ENCODE measurements at regions not wholly inside any gene's neighbourhood (a gene's known extent, or its start where the extent isn't known, plus 50 kb on each side); places are given as distances from the start of the nearest gene placed in this dataset.

DNA sequence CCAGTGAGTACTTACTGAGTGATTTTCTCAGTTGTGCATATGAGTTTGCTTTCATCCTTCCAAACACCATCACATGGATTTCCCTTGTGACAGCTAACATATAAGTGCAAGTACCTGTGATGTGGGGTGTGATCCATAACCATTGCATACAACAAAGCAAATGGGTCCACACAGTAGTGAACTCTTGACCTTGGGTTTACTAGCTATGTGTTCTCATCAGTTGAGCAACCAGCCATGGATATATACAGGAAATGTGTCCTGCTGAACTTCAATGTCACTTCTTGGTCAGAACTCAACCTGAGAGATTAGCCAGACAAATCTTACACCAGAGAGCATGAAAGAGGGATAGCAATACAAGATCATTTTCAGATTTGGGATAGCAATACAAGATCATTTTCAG is 420.9 kb upstream of the KCNH7 start:
- DNase-seq, result no peak

DNA sequence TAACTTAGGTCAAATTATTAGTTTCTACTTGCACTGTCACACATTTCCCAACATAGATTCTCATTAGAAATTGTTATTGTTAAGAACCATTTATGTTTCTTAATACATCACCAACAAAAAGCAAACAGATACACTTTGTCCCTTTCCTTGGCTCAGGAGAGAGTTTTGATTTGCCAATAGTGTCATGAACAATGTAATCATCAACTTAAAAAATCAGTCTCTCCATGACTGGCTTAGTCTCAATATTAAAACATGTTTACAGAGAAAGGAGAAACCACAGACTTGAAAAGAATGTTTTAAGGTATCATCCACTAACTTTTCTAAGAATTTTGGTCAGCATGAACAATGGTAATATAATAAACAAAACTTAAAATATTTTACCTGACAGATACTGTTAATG is 416.5 kb upstream of the KCNH7 start:
- no peak for DNase-seq

DNA sequence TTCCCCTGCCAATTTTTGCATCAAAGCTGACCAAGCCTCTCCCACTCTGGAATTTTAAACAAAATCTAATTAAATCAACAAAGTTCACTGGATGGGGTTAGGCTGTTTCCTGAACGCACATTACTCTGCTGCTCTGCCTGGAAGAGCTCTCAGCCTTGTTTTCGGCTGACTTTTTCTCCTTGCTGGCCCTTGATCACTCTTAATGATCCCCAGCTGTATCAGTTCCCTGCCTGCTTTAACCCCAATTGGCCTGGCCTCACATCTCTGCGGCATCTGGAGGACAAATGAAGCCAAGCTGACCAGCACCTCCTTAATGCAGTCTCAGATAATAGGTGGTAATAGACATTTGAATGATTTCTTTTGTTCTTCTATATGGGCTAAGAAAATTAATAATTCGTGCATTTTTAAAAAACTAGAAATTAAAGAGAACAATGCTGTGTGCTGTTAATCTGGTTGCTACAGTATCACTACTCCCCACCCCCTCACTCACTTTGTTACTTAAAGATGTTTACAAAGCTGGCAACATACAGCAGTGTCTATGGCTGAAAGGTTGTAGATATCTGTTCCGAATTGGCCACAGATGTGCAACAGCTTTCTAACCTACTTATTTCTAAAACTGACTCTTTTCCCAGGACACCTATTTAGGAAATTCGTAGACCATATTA is 415.2 kb upstream of the KCNH7 start:
- no peak for DNase-seq

DNA sequence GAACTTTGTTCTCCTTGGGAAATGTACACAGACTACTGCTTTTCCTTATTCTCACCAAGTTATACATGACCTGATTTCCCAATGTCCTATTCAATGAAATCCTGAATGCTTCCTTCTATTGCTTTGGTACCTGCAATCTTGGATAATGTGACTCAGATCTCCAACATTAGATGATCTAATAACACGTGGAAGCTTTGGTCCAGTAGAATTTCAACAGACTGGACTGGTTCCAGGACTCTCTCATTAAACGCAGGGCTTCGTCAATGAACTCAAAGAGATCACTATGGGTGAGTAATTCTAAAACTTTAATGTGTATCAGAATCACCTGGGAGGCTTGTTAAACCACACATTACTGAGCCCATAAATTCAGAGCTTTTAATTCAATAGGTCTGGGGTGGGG is 413.6 kb upstream of the KCNH7 start:
- DNase-seq, result no peak

DNA sequence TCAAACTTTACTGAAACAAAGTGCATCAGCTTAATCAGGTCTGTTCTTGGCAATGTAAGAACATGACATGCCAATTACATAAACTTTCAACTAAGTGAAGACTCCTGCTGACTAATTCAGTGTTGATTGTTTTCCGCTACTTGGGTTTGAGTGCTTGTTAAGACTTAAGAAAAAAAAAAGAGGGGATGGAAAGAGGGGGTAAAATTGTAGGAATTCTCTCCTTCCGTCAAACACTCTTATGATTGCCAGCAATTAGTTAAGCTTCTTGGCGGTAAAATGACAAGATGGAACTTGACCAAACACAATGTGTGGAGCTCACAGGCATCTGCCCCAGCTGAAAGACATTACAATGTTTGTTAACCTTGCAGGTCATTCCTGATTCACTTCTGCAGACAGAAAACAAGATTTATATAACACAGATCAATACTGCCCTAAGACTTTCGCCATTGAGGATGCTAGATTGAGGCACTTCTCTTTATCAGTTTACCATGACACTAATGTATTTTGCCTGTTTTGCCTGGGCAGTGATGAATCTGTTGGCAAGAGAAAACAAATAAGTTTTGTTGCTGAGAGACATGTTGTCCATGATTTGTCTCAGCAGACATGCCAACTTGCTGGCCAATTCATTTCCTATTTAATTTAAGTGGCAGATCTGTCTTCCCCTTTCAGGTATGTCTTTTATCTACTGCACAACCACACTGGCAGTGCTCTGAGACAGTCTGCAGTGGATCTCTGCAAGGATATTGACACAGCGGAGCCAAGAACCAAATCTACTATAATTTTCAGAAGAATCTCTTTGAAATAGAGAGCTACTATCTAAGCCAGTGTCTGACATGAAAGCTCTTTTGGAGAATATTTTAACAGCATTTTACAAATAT is 410.0 kb upstream of the KCNH7 start:
- DNase-seq, result no peak

DNA sequence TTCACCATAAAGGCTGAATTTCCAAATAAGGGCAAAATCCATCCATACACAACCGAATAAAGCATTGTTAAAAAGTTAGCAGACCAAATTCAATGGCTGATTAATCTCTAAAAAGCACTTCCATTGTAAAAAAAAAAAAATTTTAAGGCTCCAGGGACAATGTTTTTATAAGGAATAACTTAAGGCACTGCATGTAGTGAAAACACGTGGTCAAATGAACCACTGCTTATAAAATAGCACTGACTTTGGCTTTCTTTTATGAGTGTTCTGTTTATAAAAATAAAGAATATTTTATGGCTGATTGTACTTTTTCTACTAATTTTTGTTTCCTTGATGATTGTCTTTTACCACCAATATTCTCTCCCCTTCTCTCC is 409.3 kb upstream of the KCNH7 start:
- no peak for DNase-seq

DNA sequence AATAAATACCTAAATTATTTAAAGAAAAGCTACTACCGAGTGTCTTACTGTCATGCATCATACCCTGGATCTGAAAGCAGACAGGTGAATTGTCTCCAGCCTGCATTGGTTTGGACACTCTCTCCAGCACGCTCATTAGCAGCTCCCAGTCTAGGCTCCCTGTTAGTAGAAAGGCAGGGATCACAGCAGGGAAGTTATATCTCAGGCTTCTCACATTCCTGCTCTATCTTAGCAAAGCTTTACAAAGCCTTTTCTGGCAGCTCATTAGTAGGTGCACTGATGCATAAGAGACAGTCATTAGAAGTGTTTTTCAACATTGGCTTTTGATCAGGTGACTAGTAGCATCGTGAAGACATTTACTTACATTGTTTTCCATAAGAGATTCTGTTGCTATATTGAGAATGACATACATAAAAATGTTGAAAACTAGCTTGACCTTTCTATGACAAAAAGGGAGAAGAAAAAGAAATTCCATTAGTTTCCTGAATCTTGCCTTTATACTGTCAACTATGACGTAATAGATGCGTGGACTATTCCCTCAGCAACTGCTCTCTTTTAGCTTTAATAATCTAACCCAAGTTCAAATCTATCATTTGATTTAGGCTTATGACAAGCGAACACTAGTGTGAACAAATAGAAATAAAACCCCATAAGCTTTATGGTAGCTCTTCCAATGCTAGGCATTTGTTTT is 408.7 kb upstream of the KCNH7 start:
- no peak for DNase-seq

DNA sequence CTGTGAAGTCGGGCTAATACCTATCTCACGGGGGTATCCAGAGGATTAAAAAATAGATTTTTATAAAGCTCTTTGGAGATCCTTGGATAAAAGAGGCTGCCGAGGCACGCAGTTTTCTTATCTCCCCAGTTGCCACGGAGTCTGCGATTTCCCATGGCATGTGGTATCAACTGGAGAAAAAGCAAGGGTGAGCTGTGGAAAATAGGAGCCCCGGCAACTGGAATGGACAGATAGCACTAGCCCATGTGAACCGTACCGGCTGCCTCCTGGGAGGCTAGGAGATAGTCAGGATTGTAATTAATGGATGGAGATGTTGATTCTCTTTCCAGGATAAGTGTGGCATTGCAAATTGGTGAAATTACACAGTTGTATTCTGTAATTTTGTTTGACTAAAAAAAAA is 407.6 kb upstream of the KCNH7 start:
- DNase-seq, result no peak

DNA sequence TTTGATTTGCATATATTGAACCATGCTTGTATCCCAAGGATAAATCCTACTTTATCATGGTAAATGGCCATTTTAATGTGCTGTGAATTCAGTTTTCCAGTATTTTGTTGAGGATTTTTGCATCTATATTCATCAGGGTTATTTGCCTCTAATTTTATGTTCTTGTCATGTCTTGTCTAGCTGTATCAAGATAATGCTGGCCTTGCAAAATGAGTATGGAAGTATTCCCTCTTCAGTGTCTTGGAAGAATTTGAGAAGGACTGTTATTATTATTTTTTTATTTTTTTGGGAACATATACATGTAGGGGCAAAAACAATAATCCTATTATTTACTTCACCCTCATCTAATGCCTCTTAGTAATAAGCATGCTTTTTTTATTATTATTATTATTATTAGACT is 398.0 kb upstream of the KCNH7 start:
- no peak for DNase-seq

DNA sequence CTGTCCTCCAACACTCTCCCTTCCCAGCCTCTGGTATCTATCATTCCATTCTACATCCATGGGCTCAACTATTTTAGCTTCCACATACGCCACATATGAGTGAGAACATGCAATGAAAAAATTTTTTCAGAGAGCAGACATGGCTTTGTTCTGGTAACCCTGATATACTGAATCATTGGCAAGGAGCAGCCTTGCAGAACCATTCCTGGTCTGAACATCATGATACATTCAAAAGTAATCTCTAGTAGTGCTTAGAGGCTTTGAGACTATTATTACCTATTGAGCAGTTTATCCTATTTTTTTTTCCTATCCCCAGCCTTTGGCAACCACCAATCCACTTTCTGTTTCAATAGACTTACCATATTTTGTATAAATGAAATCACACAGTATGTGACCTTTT is 393.1 kb upstream of the KCNH7 start:
- DNase-seq, result no peak

DNA sequence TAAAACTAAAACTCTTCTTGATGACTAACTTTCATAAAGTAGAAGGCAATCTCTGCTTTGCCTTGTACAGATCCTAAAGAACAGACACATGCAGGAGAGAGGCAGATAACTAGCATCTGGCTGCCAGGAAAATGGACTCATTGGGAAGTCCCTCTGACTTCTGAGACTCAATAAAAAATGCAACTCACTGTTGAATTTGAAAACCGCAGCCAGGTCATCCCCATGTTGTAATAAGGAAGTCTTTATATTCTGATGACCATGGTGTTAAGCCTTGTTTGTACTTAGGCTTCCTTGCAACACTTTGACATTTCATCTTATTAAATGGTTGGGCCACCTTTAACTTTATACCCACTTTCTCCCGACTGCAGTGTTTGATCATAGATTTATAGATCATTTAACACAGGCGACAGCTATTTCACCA is 375.1 kb upstream of the KCNH7 start:
- DNase-seq, result no peak

DNA sequence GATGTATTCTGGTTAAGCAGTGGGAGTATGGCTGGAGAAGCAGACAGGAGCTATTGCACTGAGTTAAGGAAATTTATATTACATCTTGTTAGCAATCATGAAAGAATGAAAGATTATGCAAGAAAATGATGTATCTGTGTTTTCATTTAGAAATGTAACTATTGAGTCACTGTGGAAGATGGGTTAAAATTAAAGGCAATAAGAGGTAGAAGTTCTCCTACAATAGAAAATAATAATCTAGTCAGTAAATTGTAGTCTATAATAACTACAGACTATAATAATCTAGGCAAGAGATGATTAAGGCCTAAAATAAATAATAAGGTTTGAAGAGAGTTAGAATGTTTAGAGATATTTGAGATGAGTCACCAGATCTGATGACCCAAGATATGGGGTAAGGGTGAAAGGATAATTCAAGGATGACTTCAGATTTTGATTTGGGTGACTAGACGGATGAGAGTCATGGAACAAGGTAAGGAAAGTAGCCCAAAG is 371.9 kb upstream of the KCNH7 start:
- DNase-seq, result no peak

DNA sequence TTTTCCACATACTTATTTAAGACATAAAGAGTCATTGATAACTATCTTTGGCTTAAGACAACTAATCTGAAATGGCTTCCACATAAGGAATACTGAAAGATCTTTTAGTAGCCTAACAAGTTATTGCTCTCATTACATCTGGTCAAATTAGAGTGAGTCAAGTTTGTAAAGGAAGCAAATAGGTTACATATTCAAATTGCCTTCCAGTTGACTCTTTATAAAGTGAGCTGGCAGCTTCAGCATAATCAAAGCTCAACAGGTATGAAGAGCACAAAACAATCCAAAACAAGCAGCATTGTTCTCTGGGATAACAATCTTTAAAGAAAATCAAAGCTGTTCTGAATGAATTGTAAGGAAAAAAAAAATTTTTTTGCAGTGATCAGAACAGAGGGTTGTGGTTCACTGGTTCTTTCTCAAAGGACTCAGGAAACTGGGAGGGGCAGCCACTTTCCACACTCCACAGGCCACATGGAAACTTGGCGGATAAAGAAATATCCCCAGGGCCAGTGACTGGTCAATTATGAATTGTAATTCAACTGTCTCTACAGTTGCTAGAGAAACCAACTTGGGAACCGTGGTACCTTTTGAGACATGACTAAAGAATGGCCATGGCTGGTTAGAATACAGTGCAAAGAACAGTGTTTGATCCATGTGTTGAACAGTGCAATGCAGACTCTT is 369.3 kb upstream of the KCNH7 start:
- no peak for DNase-seq

DNA sequence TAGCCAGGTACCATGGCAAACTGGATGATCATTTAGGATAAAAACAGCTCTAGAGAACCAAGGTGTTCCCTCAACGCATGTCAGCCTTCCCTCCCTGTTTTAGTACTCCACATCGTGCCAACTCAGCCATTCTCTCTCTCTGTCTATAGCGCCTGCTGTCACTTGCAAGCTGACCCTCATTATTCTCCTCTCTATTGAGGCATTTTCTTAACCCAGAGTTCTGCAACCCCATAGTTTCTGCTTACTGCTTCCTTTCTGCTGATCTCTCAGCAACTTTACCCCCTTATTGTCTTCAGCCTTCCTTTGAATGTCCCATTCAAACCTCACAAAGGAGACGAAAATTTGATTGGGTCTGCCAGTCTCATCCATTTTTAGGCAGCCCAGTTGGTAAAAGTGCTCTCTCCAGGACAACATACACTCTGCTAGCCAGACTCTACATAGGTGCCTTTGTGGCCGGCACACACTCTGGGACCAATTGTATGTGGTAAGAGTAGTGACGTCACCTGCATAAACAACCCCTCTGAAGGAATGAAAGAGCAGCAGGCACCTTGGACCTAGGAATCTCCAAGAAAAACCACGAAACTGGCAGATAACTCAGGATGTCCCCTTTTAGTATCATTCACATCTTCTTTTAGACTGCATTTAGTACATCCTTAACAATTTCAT is 367.2 kb upstream of the KCNH7 start:
- no peak for DNase-seq

DNA sequence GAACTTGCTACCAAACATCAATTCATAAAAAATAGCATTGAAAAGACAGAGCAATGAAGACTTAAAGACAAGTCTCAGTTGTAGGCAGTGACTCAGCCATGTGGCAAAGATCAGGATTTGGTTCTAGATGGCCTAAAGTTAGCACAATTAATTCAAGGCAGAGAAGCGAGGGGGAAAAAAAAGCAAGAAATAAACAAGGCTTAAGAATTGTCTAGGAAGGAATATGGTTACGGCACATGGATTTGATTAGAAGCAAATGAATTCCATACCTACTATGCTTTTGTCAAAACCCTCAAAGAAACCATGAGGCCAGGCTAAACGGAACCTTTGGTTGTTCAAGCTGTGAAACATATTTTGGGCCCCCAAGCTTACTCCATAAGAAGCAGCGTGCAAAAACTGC is 362.2 kb upstream of the KCNH7 start:
- no peak for DNase-seq

DNA sequence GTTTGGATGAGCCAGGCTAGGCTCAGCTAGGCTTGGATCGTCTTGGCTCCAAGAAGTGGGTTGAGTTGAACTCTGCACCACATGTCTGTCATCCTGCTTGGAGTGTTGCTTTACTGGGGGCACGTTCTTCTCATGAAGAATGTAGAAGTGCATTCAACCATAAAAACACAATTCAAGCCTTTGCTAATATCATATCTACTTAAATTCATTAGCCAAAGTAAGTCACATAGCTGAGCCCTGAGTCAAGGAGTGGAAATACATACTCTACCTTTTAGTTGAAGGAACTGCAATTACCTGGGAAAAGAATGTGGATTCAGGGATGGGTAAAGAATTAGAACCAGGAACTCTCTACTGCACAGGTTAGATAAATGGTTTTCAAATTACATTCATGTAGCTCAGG is 360.4 kb upstream of the KCNH7 start:
- DNase-seq, result no peak

DNA sequence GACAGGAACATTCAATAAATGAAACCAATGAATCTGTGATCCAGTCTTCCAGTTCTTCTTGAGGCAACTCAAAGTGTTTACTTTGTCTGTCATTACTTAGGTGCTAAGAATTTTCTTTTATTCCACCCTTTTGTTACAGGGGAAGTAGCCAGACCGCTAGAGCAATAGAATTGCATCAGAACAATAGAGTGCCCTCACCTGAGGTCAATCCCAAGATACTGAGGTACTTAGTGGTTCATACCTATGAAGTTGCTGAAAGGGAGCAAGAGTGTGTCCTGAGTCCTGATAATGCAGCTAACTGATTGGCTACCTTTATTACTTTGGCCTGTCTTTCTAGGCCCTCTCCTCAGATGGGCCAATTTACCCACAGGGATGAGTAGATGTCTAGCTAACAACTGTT is 359.4 kb upstream of the KCNH7 start:
- no peak for DNase-seq

DNA sequence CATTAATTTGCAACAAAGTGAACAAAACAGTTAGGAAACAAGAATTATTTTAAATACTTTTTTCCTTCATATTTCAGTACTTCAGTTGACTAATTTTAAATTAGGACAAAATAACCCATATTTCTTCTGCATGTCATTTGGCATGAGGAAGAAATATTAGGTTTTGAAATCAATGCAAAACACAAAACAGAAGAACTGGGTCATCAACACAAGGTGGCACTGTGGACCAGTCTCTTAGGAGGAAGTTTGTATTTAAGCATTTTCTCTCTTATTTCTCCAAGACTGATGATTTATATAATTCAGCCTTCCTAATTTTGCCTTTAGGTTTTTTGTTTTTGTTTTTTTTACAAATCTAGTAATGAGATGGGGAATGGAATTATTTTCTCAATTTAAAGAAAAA is 352.8 kb upstream of the KCNH7 start:
- DNase-seq, result no peak

DNA sequence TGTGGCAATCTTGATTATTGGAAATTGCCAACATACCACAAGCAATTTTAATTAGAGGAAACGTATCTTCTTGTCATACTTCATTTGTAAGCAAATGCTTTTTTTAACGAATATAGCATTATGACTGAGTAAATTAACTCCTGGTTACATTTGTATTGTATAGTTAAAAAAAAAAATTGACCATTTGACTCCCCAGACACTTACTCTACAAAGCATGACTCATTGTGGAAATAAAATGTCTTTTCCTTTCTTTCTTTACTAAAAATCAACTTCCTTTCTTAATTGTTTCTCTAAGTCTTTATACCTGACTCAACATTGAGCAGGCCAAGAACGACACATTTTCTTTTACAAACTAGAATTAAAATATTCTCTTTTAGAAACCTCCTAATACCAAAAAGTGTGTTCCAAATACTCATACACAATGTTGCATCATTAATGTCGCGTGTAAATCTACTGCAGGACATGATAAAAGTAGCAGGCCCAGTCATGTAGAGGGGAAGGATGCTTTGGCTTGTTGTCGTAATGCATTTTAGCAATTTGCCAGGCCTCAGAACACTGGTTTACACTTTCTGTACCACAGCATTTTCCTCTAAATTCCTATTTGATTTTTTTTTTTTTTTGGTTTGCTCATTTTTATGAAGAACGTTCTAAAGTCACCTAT is 349.6 kb upstream of the KCNH7 start:
- DNase-seq, result no peak

DNA sequence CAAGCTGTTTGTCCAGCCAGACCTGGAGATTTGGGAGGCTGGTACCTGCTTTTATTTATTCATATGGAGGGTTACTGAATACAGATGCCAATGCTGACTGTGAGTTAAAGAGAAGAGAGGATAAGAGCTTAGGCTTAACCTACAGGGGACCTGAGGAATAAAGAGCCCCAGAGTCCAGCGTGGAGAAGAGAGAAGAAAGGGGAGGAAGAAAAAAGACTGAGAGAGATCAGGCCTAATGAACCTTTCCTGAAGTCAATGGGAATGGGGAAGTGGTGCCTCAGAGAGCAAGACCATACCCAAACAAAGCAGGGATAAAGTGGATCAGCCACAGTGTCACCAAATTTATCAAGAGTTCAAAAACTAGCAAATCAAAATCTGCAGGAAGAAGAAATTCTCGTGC is 348.6 kb upstream of the KCNH7 start:
- no peak for DNase-seq

DNA sequence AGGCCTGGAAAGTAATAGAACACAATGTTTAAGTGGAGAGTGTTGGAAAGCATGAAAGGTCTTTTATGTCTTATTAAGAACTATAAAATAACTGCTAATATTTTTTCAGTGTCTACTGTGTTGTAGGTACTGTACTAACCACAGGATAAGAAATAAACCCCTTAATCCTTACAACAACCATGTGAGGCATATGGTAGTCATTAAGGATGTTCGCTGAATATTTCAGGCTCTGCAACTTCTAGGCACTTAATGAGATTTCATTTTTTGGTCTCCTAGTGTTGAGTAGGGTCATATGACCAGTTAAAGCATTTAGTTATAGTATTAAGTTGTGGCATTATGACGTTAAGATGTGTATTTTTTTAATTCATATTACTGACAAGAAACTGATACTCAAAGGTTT is 346.6 kb upstream of the KCNH7 start:
- no peak for DNase-seq

DNA sequence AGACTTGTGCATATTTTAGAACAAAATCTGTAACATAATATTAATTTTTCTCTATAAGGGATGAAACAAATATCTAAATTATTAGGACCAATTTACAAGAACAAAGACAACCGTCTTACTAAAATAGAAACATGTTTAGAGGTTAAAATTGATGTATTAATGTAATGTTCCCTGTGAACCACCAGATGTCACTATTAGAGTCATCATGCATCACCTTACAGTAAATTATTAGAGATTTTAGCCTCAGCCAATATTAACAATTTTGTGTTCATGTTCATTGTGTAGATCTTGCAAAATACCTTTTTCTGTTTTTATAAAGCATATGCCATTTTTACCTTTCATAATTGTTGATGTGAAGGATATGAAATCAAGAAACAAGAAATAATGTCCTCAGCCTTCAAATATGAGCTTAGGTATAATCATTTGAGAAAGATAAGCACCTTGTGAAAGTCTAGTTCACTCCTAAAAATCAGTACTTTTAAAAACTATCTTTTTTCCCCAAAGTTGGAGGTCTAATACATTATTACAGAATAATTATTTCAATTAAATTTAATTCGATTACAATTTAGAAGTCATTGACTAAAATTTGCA is 344.3 kb upstream of the KCNH7 start:
- no peak for DNase-seq

Measured in CD4-positive, alpha-beta T cell treated with Interleukin-10 for 1 hour (primary cell).